ENCODE measurements at regions not wholly inside any gene's neighbourhood (a gene's known extent, or its start where the extent isn't known, plus 50 kb on each side); places are given as distances from the start of the nearest gene placed in this dataset.

DNA sequence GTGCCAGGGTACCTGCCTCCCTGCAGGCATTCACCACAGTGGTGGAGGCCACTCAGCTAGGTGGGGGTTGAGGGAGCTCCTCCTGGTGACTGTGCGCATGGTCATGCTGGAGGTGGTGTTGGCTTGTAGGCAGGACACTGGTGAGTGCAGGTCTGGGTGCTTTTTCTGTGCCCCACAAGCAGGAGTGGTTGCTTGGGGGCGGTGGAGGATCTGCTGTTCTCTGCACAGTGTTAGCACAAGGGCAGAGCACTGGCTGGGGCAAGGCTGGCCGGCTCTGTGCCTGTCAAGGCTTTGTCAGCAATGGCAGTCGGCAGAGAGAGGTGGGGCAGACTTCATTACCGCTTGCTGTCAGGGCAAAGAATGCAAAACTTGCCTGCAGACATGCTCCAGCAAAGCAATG, 632.1 kb upstream of the ID4 start:
- Histone ChIP-seq H4K20me1 (ENCODE audit: insufficient read depth) (no peaks in the 10 kb centered on the region), H3K27ac (ENCODE audit: low read length) (no peak overlapping the region), H3K27me3 (ENCODE audit: insufficient read depth, low read depth, low read length) (no peaks in the 10 kb centered on the region), H3K9me2 (ENCODE audit: insufficient read depth, low read length) (no peaks in the 10 kb centered on the region), H3K4me2 (ENCODE audit: low read length) (no peak overlapping the region), H3K79me2 (replicated peaks; ENCODE audit: insufficient read depth, low read length) (no peaks in the 10 kb centered on the region), H3K9ac (ENCODE audit: low read length) (no peak overlapping the region), H2AFZ (ENCODE audit: low read depth, low read length) (no peak overlapping the region), H3K4me3 (ENCODE audit: low read length) (no peak overlapping the region), H3K9me3 (ENCODE audit: low read length) (peaks cover 3% of the 10 kb centered on the region), H3F3A (ENCODE audit: insufficient read depth, low read length, poor library complexity, severe bottlenecking) (no peaks in the 10 kb centered on the region), H3K36me3 (ENCODE audit: insufficient read depth, low read length) (no peaks in the 10 kb centered on the region)
- TF ChIP-seq POLR2AphosphoS5 (IDR thresholded peaks at IDR 0.05) (no peak), TAF1 (IDR thresholded peaks at IDR 0.05; ENCODE audit: low read depth) (no peak), REST (IDR thresholded peaks at IDR 0.05; ENCODE audit: borderline replicate concordance) (no peak), CTCF (IDR thresholded peaks at IDR 0.05; ENCODE audit: poor library complexity, severe bottlenecking) (no peak), EZH2 (IDR thresholded peaks at IDR 0.05; ENCODE audit: borderline replicate concordance, insufficient read depth, low read length, poor library complexity, severe bottlenecking) (no peak), RAD21 (conservative IDR thresholded peaks at IDR 0.05) (no peak), MXI1 (conservative IDR thresholded peaks at IDR 0.05; ENCODE audit: poor library complexity, severe bottlenecking) (no peak), SMC3 (conservative IDR thresholded peaks at IDR 0.05; ENCODE audit: poor library complexity) (no peak), EP300 (conservative IDR thresholded peaks at IDR 0.05; ENCODE audit: poor library complexity, severe bottlenecking) (no peak)

- Histone ChIP-seq H3K4me3 (ENCODE audit: low read length) (no peak overlapping the region), H3K9me3 (ENCODE audit: low read length) (no peaks in the 10 kb centered on the region), H3F3A (ENCODE audit: insufficient read depth, low read length, poor library complexity, severe bottlenecking) (no peaks in the 10 kb centered on the region), H3K79me2 (replicated peaks; ENCODE audit: insufficient read depth, low read length) (no peaks in the 10 kb centered on the region), H4K20me1 (ENCODE audit: insufficient read depth) (no peaks in the 10 kb centered on the region), H2AFZ (ENCODE audit: low read depth, low read length) (no peak overlapping the region), H3K36me3 (ENCODE audit: insufficient read depth, low read length) (no peaks in the 10 kb centered on the region), H3K9ac (ENCODE audit: low read length) (no peak overlapping the region), H3K4me2 (ENCODE audit: low read length) (no peak overlapping the region), H3K27me3 (ENCODE audit: insufficient read depth, low read depth, low read length) (no peaks in the 10 kb centered on the region), H3K9me2 (ENCODE audit: insufficient read depth, low read length) (no peaks in the 10 kb centered on the region), H3K27ac (ENCODE audit: low read length) (no peak overlapping the region)
- TF ChIP-seq EP300 (conservative IDR thresholded peaks at IDR 0.05; ENCODE audit: poor library complexity, severe bottlenecking) (no peak), CTCF (IDR thresholded peaks at IDR 0.05; ENCODE audit: poor library complexity, severe bottlenecking) (no peak), REST (IDR thresholded peaks at IDR 0.05; ENCODE audit: borderline replicate concordance) (no peak), POLR2AphosphoS5 (IDR thresholded peaks at IDR 0.05) (no peak), MXI1 (conservative IDR thresholded peaks at IDR 0.05; ENCODE audit: poor library complexity, severe bottlenecking) (no peak), SMC3 (conservative IDR thresholded peaks at IDR 0.05; ENCODE audit: poor library complexity) (no peak), TAF1 (IDR thresholded peaks at IDR 0.05; ENCODE audit: low read depth) (no peak), RAD21 (conservative IDR thresholded peaks at IDR 0.05) (no peak), EZH2 (IDR thresholded peaks at IDR 0.05; ENCODE audit: borderline replicate concordance, insufficient read depth, low read length, poor library complexity, severe bottlenecking) (no peak)
Observed at GRCh38 chr6:19209202-19209601, 628.0 kb upstream of the ID4 start.
